B cell (primary cell): ENCODE measurements at regions not wholly inside any gene's neighbourhood (a gene's known extent, or its start where the extent isn't known, plus 50 kb on each side); places are given as distances from the start of the nearest gene placed in this dataset.

ENCODE experiments used
- ATAC-seq: fragments of 200-7000 bp; cut with Tn5 transposase; one replicate; pipeline ENCODE4 v1.10.0; 2021; ENCODE audit warnings: low read depth, mild to moderate bottlenecking, moderate number of reproducible peaks, moderate library complexity
- CTCF ChIA-PET: fragments of 350-600 bp; sonication (Branson Sonifier 250); formaldehyde crosslinking; loops from one replicate; lab custom pipeline; 2021; ENCODE audit warnings: antibody characterized with exemption, inconsistent platforms; lab: Charles Lee
- POLR2A ChIA-PET: fragments of 350-600 bp; sonication (Branson Sonifier 250); formaldehyde crosslinking; loops from one replicate; lab custom pipeline; 2021; ENCODE audit warnings: antibody characterized with exemption; lab: Charles Lee
- DNase-seq: peaks from one replicate; pipeline ENCODE4 v3.0.0; 2013
- H2AFZ ChIP-seq: 2 replicates; pipeline ENCODE4 v1.6.1; 2012; ENCODE audit warnings: mild to moderate bottlenecking, low read depth, low read length; ENCODE audit not compliant: insufficient read depth, poor library complexity, severe bottlenecking
- H3K27ac ChIP-seq, 2 donors: 1 replicate in 1 of 2; 2 replicates in 1 of 2; pipeline ENCODE4 v1.5.1; 2012 to 2013; ENCODE audit warnings: low read length in 2 of 2, mild to moderate bottlenecking in 2 of 2, moderate library complexity in 1 of 2
- H3K27me3 ChIP-seq, 4 experiments: fragments of 200-600 bp in 1 of 4; sonication (generic) in 1 of 4; replicated peaks in 1 of 4; 1 replicate in 2 of 4; 2 replicates in 2 of 4; pipeline versions ENCODE4 v1.6.1 to v1.7.0; 2013 to 2016; ENCODE audit warnings: low read length in 3 of 4, mild to moderate bottlenecking in 2 of 4, mixed read lengths in 1 of 4, moderate library complexity in 1 of 4; ENCODE audit not compliant: insufficient read depth in 4 of 4, control insufficient read depth in 3 of 4; ENCODE audit errors: control extremely low read depth in 1 of 4
- H3K36me3 ChIP-seq, 2 experiments: replicated peaks in 1 of 2; 1 replicate in 1 of 2; 2 replicates in 1 of 2; pipeline versions ENCODE4 v1.6.1 to v1.7.1; 2013; ENCODE audit warnings: low read length in 1 of 2; ENCODE audit not compliant: insufficient read depth in 2 of 2, control insufficient read depth in 1 of 2; ENCODE audit errors: control extremely low read depth in 1 of 2, extremely low read depth in 1 of 2
- H3K4me1 ChIP-seq, 2 donors: fragments of 200-600 bp in 1 of 2; sonication (generic) in 1 of 2; 1 replicate in 1 of 2; 2 replicates in 1 of 2; pipeline versions ENCODE4 v1.5.1 to v1.6.1; 2013 to 2017; ENCODE audit warnings: low read length in 2 of 2; ENCODE audit not compliant: control insufficient read depth in 2 of 2, insufficient read depth in 2 of 2
- H3K4me2 ChIP-seq: replicated peaks from 2 replicates; pipeline ENCODE3; 2012; ENCODE audit warnings: mild to moderate bottlenecking, low read depth, low read length; ENCODE audit not compliant: poor library complexity, severe bottlenecking
- H3K4me3 ChIP-seq, 5 experiments: fragments of 200-600 bp in 1 of 5; sonication (generic) in 1 of 5; 1 replicate in 3 of 5; 2 replicates in 2 of 5; pipeline versions ENCODE4 v1.5.1 to v1.7.0; 2011 to 2016; ENCODE audit warnings: low read length in 4 of 5, mild to moderate bottlenecking in 4 of 5, low read depth in 2 of 5, control low read depth in 1 of 5, moderate library complexity in 1 of 5; ENCODE audit not compliant: insufficient read depth in 1 of 5; ENCODE audit errors: control extremely low read depth in 1 of 5, extremely low read depth in 1 of 5
- H3K79me2 ChIP-seq: fragments of 200-600 bp; sonication (generic); one replicate; pipeline ENCODE4 v1.6.0; 2016; ENCODE audit warnings: low read length; ENCODE audit not compliant: control insufficient read depth, insufficient read depth
- H3K9ac ChIP-seq: fragments of 200-600 bp; sonication (generic); 2 replicates; pipeline ENCODE4 v1.6.1; 2017; ENCODE audit warnings: mild to moderate bottlenecking, low read length, moderate library complexity
- H3K9me3 ChIP-seq, 3 donors: one replicate each; pipeline versions ENCODE4 v1.6.1 to v1.7.1; 2013; ENCODE audit warnings: low read length in 2 of 3; ENCODE audit not compliant: control insufficient read depth in 2 of 3, insufficient read depth in 1 of 3; ENCODE audit errors: control extremely low read depth in 1 of 3
- H4K20me1 ChIP-seq: 2 replicates; pipeline ENCODE4 v1.6.0; 2012; ENCODE audit warnings: mild to moderate bottlenecking, low read length; ENCODE audit not compliant: insufficient read depth, control insufficient read depth, poor library complexity, severe bottlenecking
- H3K27ac Mint-ChIP-seq: one replicate; pipeline ENCODE4 v1.8.0; 2021; ENCODE audit warnings: mixed read lengths
- H3K27me3 Mint-ChIP-seq: one replicate; pipeline ENCODE4 v1.8.0; 2021; ENCODE audit warnings: mixed read lengths
- H3K4me1 Mint-ChIP-seq: one replicate; pipeline ENCODE4 v1.8.0; 2021; ENCODE audit warnings: mixed read lengths
- H3K4me3 Mint-ChIP-seq: one replicate; pipeline ENCODE4 v1.8.0; 2021; ENCODE audit warnings: mixed read lengths
- H3K9me3 Mint-ChIP-seq: one replicate; pipeline ENCODE4 v1.8.0; 2022; ENCODE audit warnings: mixed read lengths; ENCODE audit not compliant: insufficient read depth
- CTCF ChIP-seq: fragments of 200-600 bp; IDR thresholded peaks from one replicate; pipeline ENCODE4 v1.8.0; 2022; ENCODE audit warnings: antibody characterized with exemption, mild to moderate bottlenecking
- EZH2 ChIP-seq: IDR thresholded peaks from 2 replicates; pipeline ENCODE4 v1.6.1; 2012; ENCODE audit warnings: borderline replicate concordance, low read depth, mild to moderate bottlenecking, moderate library complexity, low read length; ENCODE audit not compliant: insufficient read depth, poor library complexity, severe bottlenecking
- WGBS: methylation state at CpG from one replicate; pipeline ENCODE4 v1.1.5; 2013; ENCODE audit warnings: missing lambda C conversion rate; ENCODE audit not compliant: insufficient coverage; 5-methylcytosine and 5-hydroxymethylcytosine counted together
- intact Hi-C: fragments of 100-400 bp; cut with micrococcal nuclease; formaldehyde crosslinking; loops from one replicate; pipeline ENCODE4 v1.10.0; 2022

GRCh38 chr3:24623657-24624056 lies 129.0 kb upstream of the THRB start:
- Mint-ChIP-seq H3K27me3 (peaks cover 13% of the 10 kb centered on the region), H3K9me3 (no peaks in the 10 kb centered on the region), H3K27ac (no peak overlapping the region), H3K4me3 (no peak overlapping the region), H3K4me1 (no peaks in the 10 kb centered on the region)
- Histone ChIP-seq H3K9ac (no peak overlapping the region), H4K20me1 (no peaks in the 10 kb centered on the region), H3K4me2 (no peak overlapping the region), H3K36me3 (no peaks in the 10 kb centered on the region), H2AFZ (no peak overlapping the region), H3K27me3 (peaks cover 0 to 3% (median 0%) of the 10 kb centered on the region in 4 experiments), H3K79me2 (no peaks in the 10 kb centered on the region), H3K4me1 (no peaks in the 10 kb centered on the region), H3K27ac (no peak overlapping the region), H3K4me3 (no peak overlapping the region), H3K9me3 (no peaks in the 10 kb centered on the region)
- WGBS = no CpG with 5 or more reads among the region's 3 CpGs
- ATAC-seq (no peak), DNase-seq (no peak)
- TF ChIP-seq CTCF (no peak), EZH2 (no peak)
- ChIA-PET POLR2A (no interaction called here), CTCF (no interaction called here)
- intact Hi-C loops = no loop called here

GRCh38 chr3:24624938-24625681 lies 130.5 kb upstream of the THRB start:
- Histone ChIP-seq H3K9ac (no peak overlapping the region), H3K9me3 (no peaks in the 10 kb centered on the region), H3K79me2 (no peaks in the 10 kb centered on the region), H3K4me2 (no peak overlapping the region), H3K27me3 (peaks cover 0 to 3% (median 0%) of the 10 kb centered on the region in 4 experiments), H3K27ac (no peak overlapping the region), H3K4me3 (no peak overlapping the region), H4K20me1 (no peaks in the 10 kb centered on the region), H3K36me3 (no peaks in the 10 kb centered on the region), H2AFZ (no peak overlapping the region), H3K4me1 (no peaks in the 10 kb centered on the region)
- POLR2A ChIA-PET = no interaction called here
- ATAC-seq = no peak
- intact Hi-C loops = no loop called here
- no peaks in the 10 kb centered on the region for H3K4me1 Mint-ChIP-seq
- CTCF ChIA-PET = no interaction called here
- H3K4me3 Mint-ChIP-seq = no peak overlapping the region
- no peak for TF ChIP-seq CTCF
- TF ChIP-seq EZH2 = no peak
- no CpG with 5 or more reads among the region's 2 CpGs for WGBS
- peaks cover 13% of the 10 kb centered on the region for H3K27me3 Mint-ChIP-seq
- no peak for DNase-seq
- H3K9me3 Mint-ChIP-seq = no peaks in the 10 kb centered on the region
- H3K27ac Mint-ChIP-seq = no peak overlapping the region
